SH-SY5Y (cell line): ENCODE measurements at regions not wholly inside any gene's neighbourhood (a gene's known extent, or its start where the extent isn't known, plus 50 kb on each side); places are given as distances from the start of the nearest gene placed in this dataset.

Source experiments
- GATA2 ChIP-seq: IDR thresholded peaks from 2 replicates; pipeline ENCODE4 v1.6.1; 2011; ENCODE audit warnings: mild to moderate bottlenecking, low read depth, low read length
- GATA3 ChIP-seq: IDR thresholded peaks from 2 replicates; pipeline ENCODE4 v1.6.1; 2011; ENCODE audit warnings: low read depth, mild to moderate bottlenecking, low read length, moderate library complexity

DNA sequence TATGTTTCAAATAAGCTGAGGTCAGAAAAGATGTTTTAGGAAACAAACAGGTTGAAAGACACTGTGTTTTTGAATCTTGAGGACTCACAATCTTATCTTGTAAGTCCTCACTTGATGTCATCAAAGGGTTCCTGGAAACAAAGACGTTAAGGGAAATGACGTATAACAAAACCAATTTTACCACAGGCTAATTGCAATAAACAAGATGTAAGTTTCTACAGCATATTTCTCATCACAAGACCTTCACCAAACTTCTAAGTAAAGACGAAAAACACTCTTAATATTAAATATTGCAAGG, 433.5 kb upstream of the FAT3 start:
- no peak for TF ChIP-seq GATA3
- no peak for TF ChIP-seq GATA2
